LNCAP (cell line): ENCODE measurements at regions not wholly inside any gene's neighbourhood (a gene's known extent, or its start where the extent isn't known, plus 50 kb on each side); places are given as distances from the start of the nearest gene placed in this dataset.
A peak's percentile ranks its signal among the peaks of the same experiment; 100 is the strongest.

ENCODE experiments used
- TF ChIP-seq, protein P1 (sequence below): fragments of 450-650 bp; IDR thresholded peaks from 2 replicates; pipeline ENCODE4 v1.5.1; 2017; ENCODE audit warnings: mild to moderate bottlenecking

DNA sequence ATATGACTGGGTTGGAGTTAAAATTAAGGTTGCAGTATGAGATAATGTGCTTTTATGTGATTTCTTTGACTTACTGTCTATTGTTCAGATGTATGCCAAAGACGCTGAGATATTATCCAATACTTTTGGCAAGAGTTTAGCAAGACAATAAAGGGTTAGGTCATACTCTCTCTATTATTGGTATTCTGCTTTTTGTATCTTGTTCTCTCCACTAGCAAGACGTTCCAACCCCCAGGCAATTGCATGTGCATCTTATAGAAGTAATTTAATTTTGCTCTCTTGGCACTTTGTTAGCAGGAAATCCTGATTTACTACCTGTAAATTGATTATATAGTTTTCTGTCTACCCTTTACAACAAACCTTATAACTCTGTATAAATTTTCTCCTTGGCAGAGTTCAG lies 1093.6 kb downstream of the CDH9 start:
- TF ChIP-seq, protein P1, sequence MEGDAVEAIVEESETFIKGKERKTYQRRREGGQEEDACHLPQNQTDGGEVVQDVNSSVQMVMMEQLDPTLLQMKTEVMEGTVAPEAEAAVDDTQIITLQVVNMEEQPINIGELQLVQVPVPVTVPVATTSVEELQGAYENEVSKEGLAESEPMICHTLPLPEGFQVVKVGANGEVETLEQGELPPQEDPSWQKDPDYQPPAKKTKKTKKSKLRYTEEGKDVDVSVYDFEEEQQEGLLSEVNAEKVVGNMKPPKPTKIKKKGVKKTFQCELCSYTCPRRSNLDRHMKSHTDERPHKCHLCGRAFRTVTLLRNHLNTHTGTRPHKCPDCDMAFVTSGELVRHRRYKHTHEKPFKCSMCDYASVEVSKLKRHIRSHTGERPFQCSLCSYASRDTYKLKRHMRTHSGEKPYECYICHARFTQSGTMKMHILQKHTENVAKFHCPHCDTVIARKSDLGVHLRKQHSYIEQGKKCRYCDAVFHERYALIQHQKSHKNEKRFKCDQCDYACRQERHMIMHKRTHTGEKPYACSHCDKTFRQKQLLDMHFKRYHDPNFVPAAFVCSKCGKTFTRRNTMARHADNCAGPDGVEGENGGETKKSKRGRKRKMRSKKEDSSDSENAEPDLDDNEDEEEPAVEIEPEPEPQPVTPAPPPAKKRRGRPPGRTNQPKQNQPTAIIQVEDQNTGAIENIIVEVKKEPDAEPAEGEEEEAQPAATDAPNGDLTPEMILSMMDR = no peak

- TF ChIP-seq, protein P1 = no peak
Measured at GRCh38 chr5:25909163-25909562, 1129.2 kb downstream of the CDH9 start.

DNA sequence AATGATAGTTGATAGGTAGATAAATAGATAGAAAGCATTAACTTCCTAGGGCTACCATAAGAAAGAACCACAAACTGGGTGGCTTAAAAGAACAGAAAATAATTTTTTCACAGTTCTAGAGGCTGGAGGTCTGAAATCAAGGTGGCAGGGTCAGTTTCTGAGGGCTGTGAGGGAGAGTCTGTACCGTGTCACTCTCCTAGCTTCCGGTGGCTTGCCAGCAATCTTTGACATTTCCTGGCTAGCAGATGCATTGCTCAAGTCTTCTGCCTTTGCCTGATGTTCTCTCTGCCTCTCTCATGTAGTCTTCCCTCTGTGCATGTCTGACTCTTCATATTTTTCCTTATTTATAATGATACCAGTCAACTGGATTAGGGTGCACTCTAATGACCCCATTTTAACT lies 1132.7 kb downstream of the CDH9 start:
- TF ChIP-seq, protein P1 = no peak

DNA sequence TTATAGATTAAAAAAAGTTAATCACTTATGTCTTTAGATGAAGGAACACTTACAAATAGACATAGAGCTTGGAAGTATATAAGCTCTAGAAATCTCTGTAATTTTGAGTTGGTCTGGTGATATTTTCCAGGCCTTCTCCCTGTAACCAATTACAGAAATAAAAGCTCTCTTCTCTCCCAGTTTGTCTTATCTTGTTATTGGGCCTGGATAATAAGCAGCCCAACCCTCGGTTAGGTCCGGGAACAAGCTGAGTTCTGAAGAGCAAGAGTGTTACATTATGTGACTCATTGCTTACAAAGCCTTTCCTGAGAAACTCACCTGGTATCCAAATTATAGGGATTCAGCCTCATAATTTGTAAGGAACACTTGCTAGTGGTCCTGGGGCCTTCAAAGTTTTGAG lies 1146.2 kb downstream of the CDH9 start:
- TF ChIP-seq, protein P1 = no peak

- TF ChIP-seq, protein P1 = no peak
Measured at GRCh38 chr5:25891691-25892090, 1146.7 kb downstream of the CDH9 start.

GRCh38 chr5:25881318-25882036 lies 1156.9 kb downstream of the CDH9 start:
- TF ChIP-seq, protein P1 = no peak

- TF ChIP-seq, protein P1 = no peak
Measured at GRCh38 chr5:25863811-25864210, 1174.6 kb downstream of the CDH9 start.

DNA sequence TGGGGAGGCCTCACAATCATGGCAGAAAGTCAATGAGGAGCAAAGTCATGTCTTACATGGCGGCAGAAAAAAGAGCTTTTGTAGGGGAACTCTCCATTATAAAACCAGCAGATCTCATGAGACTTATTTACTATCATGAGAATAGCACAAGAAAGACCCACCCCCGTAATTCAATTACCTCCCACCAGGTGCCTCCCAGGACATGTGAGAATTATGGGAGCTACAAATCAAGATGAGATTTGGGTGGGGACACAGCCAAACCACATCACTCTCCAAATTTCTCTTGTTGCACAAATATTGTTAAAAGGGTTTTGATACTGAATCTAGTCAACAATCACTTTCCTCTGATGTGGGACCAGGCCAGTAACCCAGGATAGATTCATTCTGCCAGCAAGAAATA lies 1176.1 kb downstream of the CDH9 start:
- TF ChIP-seq, protein P1 = peak; percentile 23; the same call in 1 of the 2 replicates
